ENCODE measurements at regions not wholly inside any gene's neighbourhood (a gene's known extent, or its start where the extent isn't known, plus 50 kb on each side); places are given as distances from the start of the nearest gene placed in this dataset.

DNA sequence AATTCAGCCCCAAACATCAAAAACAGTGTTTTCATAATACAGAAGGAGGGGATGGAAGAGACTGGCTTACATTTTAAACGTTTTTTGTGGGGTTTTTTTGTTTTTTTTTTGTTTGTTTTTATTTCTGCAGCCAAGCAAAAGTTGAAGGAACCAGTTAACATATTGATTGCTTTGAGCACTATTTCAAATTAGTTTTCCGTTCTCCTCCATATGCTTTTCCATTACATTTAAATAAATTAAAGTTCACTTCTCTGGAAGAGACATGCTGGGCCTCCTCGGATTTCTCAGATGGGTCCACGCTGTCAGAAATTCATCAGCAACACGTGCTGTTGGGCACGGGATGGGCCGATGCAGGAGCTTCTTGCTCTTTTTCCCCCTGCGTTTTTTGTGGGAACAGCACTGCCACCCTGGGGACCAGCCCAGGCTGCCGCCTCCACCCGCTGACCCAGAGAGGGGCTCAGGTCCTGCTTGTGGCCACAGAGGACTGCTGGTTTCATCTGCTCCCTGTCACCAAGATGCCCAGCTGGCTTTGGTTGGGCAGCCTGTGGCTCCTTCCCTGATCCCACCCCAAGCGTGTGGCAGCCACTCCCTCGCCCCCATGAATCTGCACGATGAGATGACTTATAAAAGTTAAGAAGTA lies 67.7 kb upstream of the CHST15 start (continued):
- TF ChIP-seq, protein P1, sequence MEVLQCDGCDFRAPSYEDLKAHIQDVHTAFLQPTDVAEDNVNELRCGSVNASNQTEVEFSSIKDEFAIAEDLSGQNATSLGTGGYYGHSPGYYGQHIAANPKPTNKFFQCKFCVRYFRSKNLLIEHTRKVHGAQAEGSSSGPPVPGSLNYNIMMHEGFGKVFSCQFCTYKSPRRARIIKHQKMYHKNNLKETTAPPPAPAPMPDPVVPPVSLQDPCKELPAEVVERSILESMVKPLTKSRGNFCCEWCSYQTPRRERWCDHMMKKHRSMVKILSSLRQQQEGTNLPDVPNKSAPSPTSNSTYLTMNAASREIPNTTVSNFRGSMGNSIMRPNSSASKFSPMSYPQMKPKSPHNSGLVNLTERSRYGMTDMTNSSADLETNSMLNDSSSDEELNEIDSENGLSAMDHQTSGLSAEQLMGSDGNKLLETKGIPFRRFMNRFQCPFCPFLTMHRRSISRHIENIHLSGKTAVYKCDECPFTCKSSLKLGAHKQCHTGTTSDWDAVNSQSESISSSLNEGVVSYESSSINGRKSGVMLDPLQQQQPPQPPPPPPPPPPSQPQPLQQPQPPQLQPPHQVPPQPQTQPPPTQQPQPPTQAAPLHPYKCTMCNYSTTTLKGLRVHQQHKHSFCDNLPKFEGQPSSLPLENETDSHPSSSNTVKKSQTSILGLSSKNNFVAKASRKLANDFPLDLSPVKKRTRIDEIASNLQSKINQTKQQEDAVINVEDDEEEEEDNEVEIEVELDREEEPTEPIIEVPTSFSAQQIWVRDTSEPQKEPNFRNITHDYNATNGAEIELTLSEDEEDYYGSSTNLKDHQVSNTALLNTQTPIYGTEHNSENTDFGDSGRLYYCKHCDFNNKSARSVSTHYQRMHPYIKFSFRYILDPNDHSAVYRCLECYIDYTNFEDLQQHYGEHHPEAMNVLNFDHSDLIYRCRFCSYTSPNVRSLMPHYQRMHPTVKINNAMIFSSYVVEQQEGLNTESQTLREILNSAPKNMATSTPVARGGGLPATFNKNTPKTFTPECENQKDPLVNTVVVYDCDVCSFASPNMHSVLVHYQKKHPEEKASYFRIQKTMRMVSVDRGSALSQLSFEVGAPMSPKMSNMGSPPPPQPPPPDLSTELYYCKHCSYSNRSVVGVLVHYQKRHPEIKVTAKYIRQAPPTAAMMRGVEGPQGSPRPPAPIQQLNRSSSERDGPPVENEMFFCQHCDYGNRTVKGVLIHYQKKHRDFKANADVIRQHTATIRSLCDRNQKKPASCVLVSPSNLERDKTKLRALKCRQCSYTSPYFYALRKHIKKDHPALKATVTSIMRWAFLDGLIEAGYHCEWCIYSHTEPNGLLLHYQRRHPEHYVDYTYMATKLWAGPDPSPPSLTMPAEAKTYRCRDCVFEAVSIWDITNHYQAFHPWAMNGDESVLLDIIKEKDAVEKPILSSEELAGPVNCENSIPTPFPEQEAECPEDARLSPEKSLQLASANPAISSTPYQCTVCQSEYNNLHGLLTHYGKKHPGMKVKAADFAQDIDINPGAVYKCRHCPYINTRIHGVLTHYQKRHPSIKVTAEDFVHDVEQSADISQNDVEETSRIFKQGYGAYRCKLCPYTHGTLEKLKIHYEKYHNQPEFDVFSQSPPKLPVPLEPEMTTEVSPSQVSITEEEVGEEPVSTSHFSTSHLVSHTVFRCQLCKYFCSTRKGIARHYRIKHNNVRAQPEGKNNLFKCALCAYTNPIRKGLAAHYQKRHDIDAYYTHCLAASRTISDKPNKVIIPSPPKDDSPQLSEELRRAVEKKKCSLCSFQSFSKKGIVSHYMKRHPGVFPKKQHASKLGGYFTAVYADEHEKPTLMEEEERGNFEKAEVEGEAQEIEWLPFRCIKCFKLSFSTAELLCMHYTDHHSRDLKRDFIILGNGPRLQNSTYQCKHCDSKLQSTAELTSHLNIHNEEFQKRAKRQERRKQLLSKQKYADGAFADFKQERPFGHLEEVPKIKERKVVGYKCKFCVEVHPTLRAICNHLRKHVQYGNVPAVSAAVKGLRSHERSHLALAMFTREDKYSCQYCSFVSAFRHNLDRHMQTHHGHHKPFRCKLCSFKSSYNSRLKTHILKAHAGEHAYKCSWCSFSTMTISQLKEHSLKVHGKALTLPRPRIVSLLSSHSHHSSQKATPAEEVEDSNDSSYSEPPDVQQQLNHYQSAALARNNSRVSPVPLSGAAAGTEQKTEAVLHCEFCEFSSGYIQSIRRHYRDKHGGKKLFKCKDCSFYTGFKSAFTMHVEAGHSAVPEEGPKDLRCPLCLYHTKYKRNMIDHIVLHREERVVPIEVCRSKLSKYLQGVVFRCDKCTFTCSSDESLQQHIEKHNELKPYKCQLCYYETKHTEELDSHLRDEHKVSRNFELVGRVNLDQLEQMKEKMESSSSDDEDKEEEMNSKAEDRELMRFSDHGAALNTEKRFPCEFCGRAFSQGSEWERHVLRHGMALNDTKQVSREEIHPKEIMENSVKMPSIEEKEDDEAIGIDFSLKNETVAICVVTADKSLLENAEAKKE (CRISPR knock-in tag; IDR thresholded peaks at IDR 0.05): no peak
- TF ChIP-seq NANOG (IDR thresholded peaks at IDR 0.05; ENCODE audit: borderline replicate concordance) (no peak), POLR2AphosphoS5 (IDR thresholded peaks at IDR 0.05; ENCODE audit: low read depth) (no peak), ZNF114 (CRISPR knock-in tag; IDR thresholded peaks at IDR 0.05) (no peak), STAT1 (IDR thresholded peaks at IDR 0.05; ENCODE audit: unreplicated experiment) (no peak), CREB1 (CRISPR knock-in tag; IDR thresholded peaks at IDR 0.05; ENCODE audit: low read depth) (no peak), JUNB (IDR thresholded peaks at IDR 0.05; ENCODE audit: unreplicated experiment) (no peak)

DNA sequence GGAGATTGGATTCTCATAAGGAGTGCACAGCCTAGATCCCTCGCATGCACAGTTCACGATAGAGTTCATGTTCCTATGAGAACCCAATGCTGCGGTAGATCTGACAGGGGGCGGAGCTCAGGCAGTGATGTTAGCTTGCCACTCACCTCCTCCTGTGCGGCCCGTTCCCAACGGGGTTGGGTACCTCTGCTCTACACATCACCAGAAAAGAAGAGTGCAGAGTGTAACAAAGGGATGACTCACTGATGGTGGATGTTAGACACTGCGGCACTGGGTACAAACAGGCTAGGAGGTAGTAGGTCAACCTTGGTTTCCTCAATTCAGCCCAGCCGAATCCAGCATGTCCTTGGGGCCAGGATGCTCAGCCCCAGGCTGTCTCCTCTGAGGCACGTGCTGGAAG lies 66.8 kb upstream of the CHST15 start:
- no peaks in the 10 kb centered on the region for H4K20me1 ChIP-seq (replicated peaks; ENCODE audit: insufficient read depth)
- peaks cover 18% of the 10 kb centered on the region for H3K4me1 ChIP-seq (ENCODE audit: insufficient read depth)
- Mint-ChIP-seq H3K27ac (no peak overlapping the region), H3K9me3 (peaks cover 16% of the 10 kb centered on the region), H3K36me3 (ENCODE audit: low read depth) (peaks cover 12% of the 10 kb centered on the region), H3K27me3 (ENCODE audit: insufficient read depth, low read depth, poor library complexity) (peaks cover 9% of the 10 kb centered on the region), H3K4me3 (no peak overlapping the region), H3K4me1 (peaks cover 22% of the 10 kb centered on the region)
- no peak overlapping the region for H3K4me2 ChIP-seq
- H3K27me3 ChIP-seq (ENCODE audit: insufficient read depth): no peaks in the 10 kb centered on the region
- H3K36me3 ChIP-seq (ENCODE audit: insufficient read depth): no peaks in the 10 kb centered on the region
- H3F3A ChIP-seq (replicated peaks; ENCODE audit: low read depth): no peaks in the 10 kb centered on the region
- ATAC-seq (peak; percentile 26; the same call in 2 of the 3 replicates), DNase-seq (ENCODE audit: low spot score) (no peak)
- no peak overlapping the region for H3K27ac ChIP-seq (ENCODE audit: low read depth)
- no peaks in the 10 kb centered on the region for H3K79me2 ChIP-seq (replicated peaks; ENCODE audit: insufficient read depth)
- H2AFZ ChIP-seq: peak overlapping the region; percentile 69; the same call in 1 of the 2 replicates
- no peaks in the 10 kb centered on the region for H3K9me2 ChIP-seq (ENCODE audit: insufficient read depth)
- H3K4me3 ChIP-seq: no peak overlapping the region
- no peak for TF ChIP-seq CREB1 (CRISPR knock-in tag; IDR thresholded peaks at IDR 0.05; ENCODE audit: low read depth)
- TF ChIP-seq, protein P1 (CRISPR knock-in tag; IDR thresholded peaks at IDR 0.05): no peak
- no peak for TF ChIP-seq POLR2AphosphoS5 (IDR thresholded peaks at IDR 0.05; ENCODE audit: low read depth)
- no peak for TF ChIP-seq EZH2phosphoT487 (IDR thresholded peaks at IDR 0.05; ENCODE audit: unreplicated experiment)
- TF ChIP-seq EZH2 (IDR thresholded peaks at IDR 0.05; ENCODE audit: low read depth, unreplicated experiment): no peak
- no peak for TF ChIP-seq NANOG (IDR thresholded peaks at IDR 0.05; ENCODE audit: borderline replicate concordance)
